Astrocyte (in vitro differentiated cells and primary cell): ENCODE measurements at regions not wholly inside any gene's neighbourhood (a gene's known extent, or its start where the extent isn't known, plus 50 kb on each side); places are given as distances from the start of the nearest gene placed in this dataset.

Experiments used
- CTCF ChIP-seq: IDR thresholded peaks from 2 replicates; pipeline ENCODE4 v1.5.1; 2011; ENCODE audit warnings: low read depth, mild to moderate bottlenecking, inconsistent platforms, low read length, moderate library complexity; ENCODE audit not compliant: insufficient read depth
- EZH2 ChIP-seq: IDR thresholded peaks from 2 replicates; pipeline ENCODE4 v1.6.1; 2012; ENCODE audit warnings: mild to moderate bottlenecking, low read length, inconsistent platforms; ENCODE audit not compliant: insufficient read depth

GRCh38 chr14:84251411-84252115, 1278.4 kb upstream of the FLRT2 start:
- TF ChIP-seq CTCF: no peak
- TF ChIP-seq EZH2: no peak
